Embryonic facial prominence (tissue), 1 donor: ENCODE measurements at regions not wholly inside any gene's neighbourhood (a gene's known extent, or its start where the extent isn't known, plus 50 kb on each side); places are given as distances from the start of the nearest gene placed in this dataset.
A peak's percentile ranks its signal among the peaks of the same experiment; 100 is the strongest.

Experiments
- DNase-seq: peaks from one replicate; pipeline ENCODE4 v3.0.0-alpha.2; 2016; ENCODE audit errors: extremely low spot score

- DNase-seq: no peak
These were observed 246.8 kb downstream of the CDC5L start for GRCh38 chr6:44634321-44634720.

GRCh38 chr6:44635486-44635885 is 248.0 kb downstream of the CDC5L start:
- DNase-seq: no peak

DNA sequence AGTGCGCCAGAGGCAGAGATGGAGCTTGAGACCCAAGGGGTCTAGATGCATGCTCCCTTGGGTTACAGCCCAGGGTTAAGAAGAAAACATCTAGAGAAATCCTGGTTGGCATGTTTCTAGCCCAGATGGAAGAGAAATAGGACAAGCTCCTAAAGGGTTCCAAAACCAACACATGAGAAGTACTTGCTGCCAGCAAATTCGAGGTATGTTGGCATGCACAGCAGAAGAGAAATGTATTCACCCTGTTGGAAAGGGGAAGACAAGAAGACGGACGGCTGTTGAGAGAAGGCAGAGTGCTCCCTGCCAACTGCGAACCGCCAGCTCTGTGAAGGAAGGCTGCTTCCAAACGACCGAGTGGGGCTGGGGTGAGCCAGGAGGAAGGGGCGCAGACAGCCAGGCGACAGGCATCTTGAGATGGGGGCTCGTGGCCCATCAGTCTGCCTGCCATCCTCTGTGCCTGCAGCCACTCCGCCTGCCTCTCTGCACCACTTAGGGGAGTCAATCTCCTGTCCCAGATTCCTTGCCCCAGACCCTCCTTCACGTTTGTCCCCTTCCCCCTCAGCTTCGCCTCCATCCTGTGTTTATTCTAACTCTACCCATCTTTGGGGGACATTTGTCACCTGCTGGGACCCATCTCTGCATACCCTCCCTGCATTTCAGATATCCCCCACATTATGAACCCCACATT is 249.2 kb downstream of the CDC5L start:
- DNase-seq: no peak

GRCh38 chr6:44641344-44642031 is 254.0 kb downstream of the CDC5L start:
- no peak for DNase-seq

GRCh38 chr6:44642349-44642748 is 254.8 kb downstream of the CDC5L start:
- no peak for DNase-seq

GRCh38 chr6:44642870-44643522 is 255.5 kb downstream of the CDC5L start:
- DNase-seq: no peak

DNA sequence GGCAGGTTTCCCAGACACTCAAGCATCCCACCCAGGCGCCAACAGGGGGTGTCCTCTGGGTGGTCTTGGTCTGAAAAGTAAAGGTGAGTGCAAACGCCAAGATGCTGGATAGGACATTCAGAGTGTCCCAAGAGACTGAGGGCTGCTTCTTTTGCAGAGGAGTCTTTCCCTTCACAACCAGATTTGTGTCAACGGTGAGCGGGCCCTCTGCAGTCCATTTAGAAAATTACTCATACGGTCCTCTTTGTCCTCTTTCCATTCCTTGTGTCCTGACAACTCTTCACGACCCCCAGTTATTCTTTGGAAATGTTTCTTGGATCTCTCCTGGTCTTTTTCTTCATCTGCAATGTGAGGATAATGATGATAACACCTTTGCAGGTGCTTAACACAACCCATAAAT is 257.8 kb downstream of the CDC5L start:
- no peak for DNase-seq

DNA sequence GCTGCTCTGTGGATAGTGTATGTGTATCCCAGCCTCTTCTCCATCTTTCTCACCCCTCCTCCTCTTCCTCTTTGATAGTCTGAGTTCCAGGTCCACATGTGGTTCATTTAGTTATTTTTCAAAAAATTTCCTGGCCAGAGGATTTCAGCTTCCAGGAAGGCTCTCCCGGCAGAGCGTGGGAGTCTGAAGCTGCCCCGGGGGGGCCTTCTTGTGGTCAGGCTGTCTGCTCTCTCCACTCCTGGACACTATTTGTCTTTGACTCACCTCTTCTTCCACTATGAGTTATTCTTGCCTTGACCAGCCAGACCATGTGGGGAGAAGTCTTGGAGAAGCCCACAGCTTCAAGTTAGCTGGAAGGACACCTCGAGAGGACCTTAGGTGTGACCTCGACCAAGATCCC is 258.8 kb downstream of the CDC5L start:
- no peak for DNase-seq

- no peak for DNase-seq
These were observed 262.0 kb downstream of the CDC5L start for GRCh38 chr6:44649365-44650025.

GRCh38 chr6:44650495-44650894 is 263.0 kb downstream of the CDC5L start:
- DNase-seq: no peak

GRCh38 chr6:44650947-44651346 is 263.4 kb downstream of the CDC5L start:
- no peak for DNase-seq

- DNase-seq: no peak
These were observed 264.1 kb downstream of the CDC5L start for GRCh38 chr6:44651604-44652003.

GRCh38 chr6:44652547-44652946 is 265.0 kb downstream of the CDC5L start:
- no peak for DNase-seq

GRCh38 chr6:44653091-44653490 is 265.6 kb downstream of the CDC5L start:
- no peak for DNase-seq

DNA sequence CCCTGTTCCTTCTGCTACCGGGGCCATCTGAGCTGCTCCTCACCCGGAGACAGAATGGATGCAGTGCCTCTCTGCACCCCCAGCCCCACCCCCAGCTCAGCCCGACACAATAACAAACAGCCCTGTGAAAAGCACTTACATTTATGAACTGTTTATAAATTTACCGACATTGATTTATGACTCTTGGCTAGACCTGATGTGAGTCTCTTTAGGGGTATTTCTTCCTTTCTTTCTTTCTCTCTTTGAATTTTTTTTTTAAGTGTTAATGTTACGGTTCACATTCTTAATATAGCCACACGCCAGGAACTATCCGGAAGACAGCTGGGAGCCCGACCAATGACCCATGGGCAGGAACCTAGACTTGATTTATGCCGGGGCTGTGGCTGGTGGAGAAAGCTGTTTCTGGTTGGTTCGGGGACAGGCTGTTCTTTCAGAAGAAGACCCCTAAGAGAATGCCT is 266.3 kb downstream of the CDC5L start:
- DNase-seq: no peak

- peak; percentile 43 for DNase-seq
These were observed 268.2 kb downstream of the CDC5L start for GRCh38 chr6:44655412-44656342.

GRCh38 chr6:44656691-44657090 is 269.2 kb downstream of the CDC5L start:
- no peak for DNase-seq

- no peak for DNase-seq
These were observed 269.8 kb downstream of the CDC5L start for GRCh38 chr6:44657206-44657819.

- no peak for DNase-seq
These were observed 271.1 kb downstream of the CDC5L start for GRCh38 chr6:44658571-44658970.

DNA sequence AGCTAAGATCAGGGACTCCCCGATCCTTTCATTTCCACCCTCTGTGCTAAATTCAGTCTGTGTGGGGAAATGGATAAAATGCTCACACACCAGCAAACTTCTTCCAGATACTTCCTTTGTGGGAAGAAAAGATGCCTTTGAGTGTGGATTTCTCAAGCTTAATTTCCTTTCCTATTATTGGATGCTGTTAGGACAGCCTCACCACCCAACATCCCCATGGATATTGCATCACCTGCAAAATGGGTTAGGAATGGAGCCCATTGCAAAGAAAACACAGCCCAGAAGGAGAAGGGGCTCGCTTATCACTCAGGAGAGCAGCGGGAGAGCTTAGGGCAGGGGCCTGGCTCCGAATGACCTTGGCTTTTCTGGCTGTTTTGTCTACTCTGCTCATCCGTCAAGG is 272.2 kb downstream of the CDC5L start:
- no peak for DNase-seq
